ENCODE measurements at regions not wholly inside any gene's neighbourhood (a gene's known extent, or its start where the extent isn't known, plus 50 kb on each side); places are given as distances from the start of the nearest gene placed in this dataset.
"Not testable (repeated sequence)": the region's sequence is repeated elsewhere in the genome, so short reads cannot be mapped to it uniquely, and the experiment has no call there.

- H3K4me3 Mint-ChIP-seq; H3K36me3 Mint-ChIP-seq (ENCODE audit: low read depth); H3K9me3 Mint-ChIP-seq; intact Hi-C loops (cut with micrococcal nuclease); DNase-seq; H3K27ac Mint-ChIP-seq; H3K27me3 Mint-ChIP-seq: not testable (repeated sequence)
- H3K4me1 Mint-ChIP-seq (ENCODE audit: low read depth), result peaks cover 34% of the 10 kb centered on the region
- TF ChIP-seq CTCF (IDR thresholded peaks at IDR 0.05), result peak; percentile 73
- ATAC-seq, result peak; percentile 91
- POLR2A ChIA-PET, result interaction anchor here (0.6 kb wide), 1 partner anchor 43 kb away, joined by 3 read pairs; no protein-coding TSS in a partner anchor
- CTCF ChIA-PET, result interaction anchor here (2.2 to 2.7 kb wide), 3 partner anchors 23 to 54 kb away, joined by 8 to 25 read pairs (median 15); no protein-coding TSS in a partner anchor
Observed at GRCh38 chr14:106717544-106717943, 1191.2 kb downstream of the TMEM121 start.

GRCh38 chr14:106719880-106720279 lies 1193.5 kb downstream of the TMEM121 start:
- peaks cover 46% of the 10 kb centered on the region for H3K4me1 Mint-ChIP-seq (ENCODE audit: low read depth)
- peak; percentile 77 for DNase-seq
- TF ChIP-seq CTCF (IDR thresholded peaks at IDR 0.05), result peak; percentile 23
- ChIA-PET POLR2A (interaction anchor here (1.0 kb wide), 1 partner anchor 41 kb away, joined by 3 read pairs; no protein-coding TSS in a partner anchor), CTCF (interaction anchor here (1.2 to 2.7 kb wide), 10 partner anchors 10 to 115 kb away, joined by 3 to 25 read pairs (median 6); no protein-coding TSS in a partner anchor)
- ATAC-seq; intact Hi-C loops (cut with micrococcal nuclease); H3K27ac Mint-ChIP-seq; H3K9me3 Mint-ChIP-seq; H3K27me3 Mint-ChIP-seq; H3K36me3 Mint-ChIP-seq (ENCODE audit: low read depth); H3K4me3 Mint-ChIP-seq: not testable (repeated sequence)

GRCh38 chr14:106721926-106722325 lies 1195.5 kb downstream of the TMEM121 start:
- H3K27me3 Mint-ChIP-seq; CTCF ChIA-PET; ATAC-seq; DNase-seq; H3K4me3 Mint-ChIP-seq; H3K9me3 Mint-ChIP-seq; intact Hi-C loops (cut with micrococcal nuclease); POLR2A ChIA-PET; H3K36me3 Mint-ChIP-seq (ENCODE audit: low read depth): not testable (repeated sequence)
- peaks cover 44% of the 10 kb centered on the region for H3K4me1 Mint-ChIP-seq (ENCODE audit: low read depth)
- H3K27ac Mint-ChIP-seq, result peak overlapping the region; percentile 68

- ATAC-seq, result peak; percentile 76
- POLR2A ChIA-PET; H3K4me3 Mint-ChIP-seq; CTCF ChIA-PET; H3K36me3 Mint-ChIP-seq (ENCODE audit: low read depth); DNase-seq; H3K27me3 Mint-ChIP-seq; H3K9me3 Mint-ChIP-seq; intact Hi-C loops (cut with micrococcal nuclease): not testable (repeated sequence)
- H3K27ac Mint-ChIP-seq, result peak overlapping the region; percentile 42
- peaks cover 47% of the 10 kb centered on the region for H3K4me1 Mint-ChIP-seq (ENCODE audit: low read depth)
Observed at GRCh38 chr14:106722813-106723687, 1196.7 kb downstream of the TMEM121 start.

- POLR2A ChIA-PET; H3K9me3 Mint-ChIP-seq; intact Hi-C loops (cut with micrococcal nuclease); H3K36me3 Mint-ChIP-seq (ENCODE audit: low read depth); H3K4me3 Mint-ChIP-seq; H3K27ac Mint-ChIP-seq; H3K27me3 Mint-ChIP-seq: not testable (repeated sequence)
- H3K4me1 Mint-ChIP-seq (ENCODE audit: low read depth), result peaks cover 22% of the 10 kb centered on the region
- DNase-seq (peak; percentile 42), ATAC-seq (peak; percentile 70)
- peak; percentile 67 for TF ChIP-seq CTCF (IDR thresholded peaks at IDR 0.05)
- CTCF ChIA-PET, result interaction anchor here (4.9 kb wide), 1 partner anchor 12 kb away, joined by 30 read pairs; no protein-coding TSS in a partner anchor
Observed at GRCh38 chr14:106727962-106728361, 1201.6 kb downstream of the TMEM121 start.

- H3K4me1 Mint-ChIP-seq (ENCODE audit: low read depth), result peaks cover 17% of the 10 kb centered on the region
- no peak for ATAC-seq
- no peak for TF ChIP-seq CTCF (IDR thresholded peaks at IDR 0.05)
- H3K27me3 Mint-ChIP-seq, result no peaks in the 10 kb centered on the region
- no peak for DNase-seq
- ChIA-PET POLR2A (no interaction called here), CTCF (interaction anchor here (0.8 to 4.9 kb wide), 2 partner anchors 11 to 15 kb away, joined by 3 to 30 read pairs; no protein-coding TSS in a partner anchor)
- no peak overlapping the region for H3K4me3 Mint-ChIP-seq
- H3K36me3 Mint-ChIP-seq (ENCODE audit: low read depth), result no peaks in the 10 kb centered on the region
- no peaks in the 10 kb centered on the region for H3K9me3 Mint-ChIP-seq
- no peak overlapping the region for H3K27ac Mint-ChIP-seq
- intact Hi-C loops (cut with micrococcal nuclease), result no loop called here
Observed at GRCh38 chr14:106728611-106729010, 1202.2 kb downstream of the TMEM121 start.
